ENCODE measurements at regions not wholly inside any gene's neighbourhood (a gene's known extent, or its start where the extent isn't known, plus 50 kb on each side); places are given as distances from the start of the nearest gene placed in this dataset.

GRCh38 chr2:220966636-220967035 lies 605.5 kb downstream of the EPHA4 start:
- TF ChIP-seq CTCF (IDR thresholded peaks at IDR 0.05), result no peak
- DNase-seq, result no peak
- FAIRE-seq, result no peak
- ATAC-seq, result no peak
- Histone ChIP-seq H3K27me3 (no peaks in the 10 kb centered on the region), H3K27ac (no peak overlapping the region), H3K9me3 (no peaks in the 10 kb centered on the region), H3K4me3 (no peak overlapping the region), H3K36me3 (no peaks in the 10 kb centered on the region), H3K4me1 (no peaks in the 10 kb centered on the region)
- intact Hi-C loops (cut with DNase I), result no loop called here
- 71 to 73% methylated on average over 3 of the region's 3 CpGs for WGBS, 2 donors

DNA sequence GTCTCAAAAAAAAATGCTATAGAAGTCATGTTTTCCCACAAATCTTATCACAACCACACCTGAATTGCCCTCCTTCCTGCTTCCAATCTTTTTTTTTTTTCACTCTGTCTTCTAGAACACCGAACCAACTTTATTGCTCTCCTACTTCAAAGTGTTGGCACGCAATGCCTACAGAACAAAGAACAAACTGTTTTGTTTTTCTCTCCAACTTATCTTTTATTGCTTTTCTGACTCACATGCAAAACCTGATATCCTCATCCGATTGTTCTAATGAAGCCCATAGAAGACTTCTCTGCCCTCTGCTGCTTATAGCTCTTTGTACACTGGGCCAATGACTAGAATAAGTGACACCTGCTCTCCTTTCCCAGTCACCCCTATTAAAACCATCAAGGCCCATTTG lies 602.8 kb downstream of the EPHA4 start:
- H3K4me3 ChIP-seq, result no peak overlapping the region
- no peak overlapping the region for H3K27ac ChIP-seq
- H3K36me3 ChIP-seq, result no peaks in the 10 kb centered on the region
- H3K27me3 ChIP-seq, result peaks cover 0 to 2% (median 0%) of the 10 kb centered on the region in 4 donors
- ATAC-seq (no peak), FAIRE-seq (no peak), DNase-seq (no peak)
- H3K4me1 ChIP-seq, result no peaks in the 10 kb centered on the region
- no peaks in the 10 kb centered on the region for H3K9me3 ChIP-seq
- no peak for TF ChIP-seq CTCF (IDR thresholded peaks at IDR 0.05)
- intact Hi-C loops (cut with DNase I), result no loop called here
- WGBS, 2 donors, result 76 to 82% methylated on average over 3 of the region's 3 CpGs

GRCh38 chr2:220980966-220981675 lies 591.0 kb downstream of the EPHA4 start:
- Histone ChIP-seq H3K27ac (no peak overlapping the region), H3K4me1 (no peaks in the 10 kb centered on the region), H3K27me3 (no peaks in the 10 kb centered on the region), H3K4me3 (no peak overlapping the region), H3K36me3 (no peaks in the 10 kb centered on the region), H3K9me3 (no peaks in the 10 kb centered on the region)
- 61 to 70% methylated on average over 4 of the region's 4 CpGs for WGBS, 2 donors
- intact Hi-C loops (cut with DNase I), result no loop called here
- FAIRE-seq, result no peak
- no peak for ATAC-seq
- no peak for TF ChIP-seq CTCF (IDR thresholded peaks at IDR 0.05)
- no peak for DNase-seq

DNA sequence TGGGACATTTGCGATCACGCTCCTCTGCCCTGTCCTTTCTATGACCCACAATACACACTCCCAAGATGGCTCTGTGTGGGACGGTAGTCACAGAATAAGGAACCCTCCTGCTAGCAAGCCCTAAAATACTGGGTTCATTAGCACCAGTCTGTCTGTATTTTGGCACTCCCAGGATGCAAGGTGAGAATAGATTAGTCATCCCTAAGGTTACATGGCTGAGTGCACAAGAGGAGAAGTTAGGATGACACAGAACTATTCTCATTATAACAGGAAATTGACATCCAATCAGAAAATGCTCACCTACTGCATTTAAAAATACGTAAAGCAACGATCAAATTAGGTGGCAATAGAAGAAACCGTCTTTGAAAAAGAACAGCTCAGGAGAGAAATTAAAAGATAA lies 590.2 kb downstream of the EPHA4 start:
- intact Hi-C loops (cut with DNase I), result no loop called here
- WGBS, 2 donors, result 72 to 90% methylated on average over 6 of the region's 6 CpGs
- no peak for DNase-seq
- no peak for TF ChIP-seq CTCF (IDR thresholded peaks at IDR 0.05)
- FAIRE-seq, result no peak
- H3K9me3 ChIP-seq, result no peaks in the 10 kb centered on the region
- H3K27me3 ChIP-seq, result no peaks in the 10 kb centered on the region
- no peak overlapping the region for H3K4me3 ChIP-seq
- no peaks in the 10 kb centered on the region for H3K36me3 ChIP-seq
- ATAC-seq, result no peak
- no peaks in the 10 kb centered on the region for H3K4me1 ChIP-seq
- no peak overlapping the region for H3K27ac ChIP-seq

DNA sequence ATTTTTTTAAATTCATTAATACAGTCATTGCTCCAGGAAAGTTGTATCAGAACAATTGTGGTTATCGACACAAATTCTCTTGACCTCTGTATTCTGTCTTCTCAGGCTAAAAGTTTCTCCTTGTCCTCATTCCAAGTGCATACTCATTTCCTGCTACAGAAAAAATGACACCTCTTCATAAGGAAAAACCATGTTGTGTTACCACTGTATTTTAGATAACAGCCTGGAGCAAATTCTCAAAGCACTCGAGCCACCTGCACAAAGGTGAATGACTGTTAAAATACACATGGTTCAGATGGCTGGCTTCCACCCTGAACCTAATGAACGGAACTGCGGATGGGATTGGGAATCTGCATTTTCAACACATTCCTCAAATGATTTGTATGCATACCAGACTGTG lies 586.5 kb downstream of the EPHA4 start:
- no peak for ATAC-seq
- H3K27me3 ChIP-seq, result no peaks in the 10 kb centered on the region
- no peak for DNase-seq
- WGBS, 2 donors, result 69 to 75% methylated on average over 4 of the region's 4 CpGs
- intact Hi-C loops (cut with DNase I), result no loop called here
- H3K27ac ChIP-seq, result no peak overlapping the region
- no peaks in the 10 kb centered on the region for H3K4me1 ChIP-seq
- no peak for TF ChIP-seq CTCF (IDR thresholded peaks at IDR 0.05)
- no peak overlapping the region for H3K4me3 ChIP-seq
- no peaks in the 10 kb centered on the region for H3K36me3 ChIP-seq
- FAIRE-seq, result no peak
- H3K9me3 ChIP-seq, result no peaks in the 10 kb centered on the region

Measured in pancreas (tissue), 10 donors.